BLaER1 (cell line): ENCODE measurements at regions not wholly inside any gene's neighbourhood (a gene's known extent, or its start where the extent isn't known, plus 50 kb on each side); places are given as distances from the start of the nearest gene placed in this dataset.

ENCODE experiments used
- H3K27ac ChIP-seq: shearing (Covaris generic); formaldehyde crosslinking; 2 replicates; pipeline ENCODE4 v1.8.1; 2022
- H3K27me3 ChIP-seq: shearing (Covaris generic); formaldehyde crosslinking; 2 replicates; pipeline ENCODE4 v1.8.1; 2022
- H3K36me3 ChIP-seq: shearing (Covaris generic); formaldehyde crosslinking; 2 replicates; pipeline ENCODE4 v1.8.1; 2022
- H3K4me1 ChIP-seq: shearing (Covaris generic); formaldehyde crosslinking; 2 replicates; pipeline ENCODE4 v1.8.1; 2022
- H3K4me2 ChIP-seq: shearing (Covaris generic); formaldehyde crosslinking; 2 replicates; pipeline ENCODE4 v1.8.1; 2022
- H3K4me3 ChIP-seq: shearing (Covaris generic); formaldehyde crosslinking; 2 replicates; pipeline ENCODE4 v1.8.1; 2022
- H3K9ac ChIP-seq: shearing (Covaris generic); formaldehyde crosslinking; 2 replicates; pipeline ENCODE4 v1.8.1; 2022
- H3K9me3 ChIP-seq: shearing (Covaris generic); formaldehyde crosslinking; 2 replicates; pipeline ENCODE4 v1.8.1; 2022
- H4K20me1 ChIP-seq: shearing (Covaris generic); formaldehyde crosslinking; 2 replicates; pipeline ENCODE4 v1.8.1; 2022
- Cebpa-rat ChIP-seq: shearing (Covaris generic); IDR thresholded peaks from 2 replicates; pipeline ENCODE4 v1.8.1; 2022

- no peaks in the 10 kb centered on the region for H3K27me3 ChIP-seq
- no peak overlapping the region for H3K4me2 ChIP-seq
- H4K20me1 ChIP-seq: no peaks in the 10 kb centered on the region
- no peak overlapping the region for H3K4me3 ChIP-seq
- no peaks in the 10 kb centered on the region for H3K36me3 ChIP-seq
- H3K27ac ChIP-seq: no peak overlapping the region
- H3K4me1 ChIP-seq: no peaks in the 10 kb centered on the region
- no peak for TF ChIP-seq Cebpa-rat
- H3K9me3 ChIP-seq: no peaks in the 10 kb centered on the region
- no peak overlapping the region for H3K9ac ChIP-seq
Observed at GRCh38 chr2:51846796-51847195, 814.9 kb upstream of the NRXN1 start.

GRCh38 chr2:51846018-51846417 is 814.1 kb upstream of the NRXN1 start:
- Histone ChIP-seq H3K4me1 (no peaks in the 10 kb centered on the region), H3K27ac (no peak overlapping the region), H3K27me3 (no peaks in the 10 kb centered on the region), H3K4me3 (no peak overlapping the region), H3K4me2 (no peak overlapping the region), H3K36me3 (no peaks in the 10 kb centered on the region), H3K9me3 (no peaks in the 10 kb centered on the region), H3K9ac (no peak overlapping the region), H4K20me1 (no peaks in the 10 kb centered on the region)
- TF ChIP-seq Cebpa-rat: no peak

- Histone ChIP-seq H3K9ac (no peak overlapping the region), H3K4me2 (no peak overlapping the region), H3K27ac (no peak overlapping the region), H4K20me1 (no peaks in the 10 kb centered on the region), H3K4me3 (no peak overlapping the region), H3K4me1 (no peaks in the 10 kb centered on the region), H3K36me3 (no peaks in the 10 kb centered on the region), H3K9me3 (no peaks in the 10 kb centered on the region), H3K27me3 (no peaks in the 10 kb centered on the region)
- TF ChIP-seq Cebpa-rat: no peak
Observed at GRCh38 chr2:51844596-51844995, 812.7 kb upstream of the NRXN1 start.

- H3K9me3 ChIP-seq: no peaks in the 10 kb centered on the region
- no peak overlapping the region for H3K9ac ChIP-seq
- no peaks in the 10 kb centered on the region for H3K4me1 ChIP-seq
- no peak overlapping the region for H3K4me2 ChIP-seq
- no peak for TF ChIP-seq Cebpa-rat
- no peak overlapping the region for H3K27ac ChIP-seq
- no peaks in the 10 kb centered on the region for H3K36me3 ChIP-seq
- no peaks in the 10 kb centered on the region for H4K20me1 ChIP-seq
- H3K27me3 ChIP-seq: no peaks in the 10 kb centered on the region
- H3K4me3 ChIP-seq: no peak overlapping the region
Observed at GRCh38 chr2:51829477-51829876, 797.5 kb upstream of the NRXN1 start.

GRCh38 chr2:51825823-51826222 is 793.9 kb upstream of the NRXN1 start:
- Histone ChIP-seq H3K27ac (no peak overlapping the region), H3K9ac (no peak overlapping the region), H3K4me3 (no peak overlapping the region), H3K4me2 (no peak overlapping the region), H3K9me3 (no peaks in the 10 kb centered on the region), H4K20me1 (no peaks in the 10 kb centered on the region), H3K4me1 (no peaks in the 10 kb centered on the region), H3K36me3 (no peaks in the 10 kb centered on the region), H3K27me3 (no peaks in the 10 kb centered on the region)
- TF ChIP-seq Cebpa-rat: no peak

- TF ChIP-seq Cebpa-rat: no peak
- Histone ChIP-seq H3K27me3 (no peaks in the 10 kb centered on the region), H3K9me3 (no peaks in the 10 kb centered on the region), H3K36me3 (no peaks in the 10 kb centered on the region), H4K20me1 (no peaks in the 10 kb centered on the region), H3K4me1 (no peaks in the 10 kb centered on the region), H3K27ac (no peak overlapping the region), H3K4me3 (no peak overlapping the region), H3K9ac (no peak overlapping the region), H3K4me2 (no peak overlapping the region)
Observed at GRCh38 chr2:51813247-51813646, 781.3 kb upstream of the NRXN1 start.

- H3K27ac ChIP-seq: no peak overlapping the region
- no peak for TF ChIP-seq Cebpa-rat
- no peaks in the 10 kb centered on the region for H3K9me3 ChIP-seq
Observed at GRCh38 chr2:51812138-51812866, 780.4 kb upstream of the NRXN1 start.

GRCh38 chr2:51810197-51810596 is 778.3 kb upstream of the NRXN1 start:
- no peak for TF ChIP-seq Cebpa-rat
- no peaks in the 10 kb centered on the region for H3K4me1 ChIP-seq
- no peak overlapping the region for H3K4me2 ChIP-seq
- no peaks in the 10 kb centered on the region for H4K20me1 ChIP-seq
- H3K27me3 ChIP-seq: no peaks in the 10 kb centered on the region
- no peaks in the 10 kb centered on the region for H3K9me3 ChIP-seq
- no peak overlapping the region for H3K9ac ChIP-seq
- H3K4me3 ChIP-seq: no peak overlapping the region
- no peak overlapping the region for H3K27ac ChIP-seq
- no peaks in the 10 kb centered on the region for H3K36me3 ChIP-seq

More at GRCh38 chr2:51812138-51812866, 780.4 kb upstream of the NRXN1 start:
- no peaks in the 10 kb centered on the region for H3K36me3 ChIP-seq
- no peaks in the 10 kb centered on the region for H4K20me1 ChIP-seq
- H3K4me1 ChIP-seq: no peaks in the 10 kb centered on the region
- no peak overlapping the region for H3K4me3 ChIP-seq
- H3K9ac ChIP-seq: no peak overlapping the region
- no peak overlapping the region for H3K4me2 ChIP-seq
- H3K27me3 ChIP-seq: no peaks in the 10 kb centered on the region

- H4K20me1 ChIP-seq: no peaks in the 10 kb centered on the region
Observed at GRCh38 chr2:51807229-51807628, 775.3 kb upstream of the NRXN1 start.

GRCh38 chr2:51795248-51795888 is 763.4 kb upstream of the NRXN1 start:
- Histone ChIP-seq H3K4me1 (no peaks in the 10 kb centered on the region), H3K9ac (no peak overlapping the region), H4K20me1 (no peaks in the 10 kb centered on the region), H3K4me3 (no peak overlapping the region), H3K27ac (no peak overlapping the region), H3K4me2 (no peak overlapping the region), H3K9me3 (no peaks in the 10 kb centered on the region), H3K36me3 (no peaks in the 10 kb centered on the region), H3K27me3 (no peaks in the 10 kb centered on the region)
- no peak for TF ChIP-seq Cebpa-rat

More at GRCh38 chr2:51807229-51807628, 775.3 kb upstream of the NRXN1 start:
- Histone ChIP-seq H3K4me1 (no peaks in the 10 kb centered on the region), H3K9ac (no peak overlapping the region), H3K4me2 (no peak overlapping the region), H3K9me3 (no peaks in the 10 kb centered on the region), H3K4me3 (no peak overlapping the region), H3K27me3 (no peaks in the 10 kb centered on the region), H3K36me3 (no peaks in the 10 kb centered on the region), H3K27ac (no peak overlapping the region)
- no peak for TF ChIP-seq Cebpa-rat

- Histone ChIP-seq H4K20me1 (no peaks in the 10 kb centered on the region), H3K4me1 (no peaks in the 10 kb centered on the region), H3K4me3 (no peak overlapping the region), H3K27me3 (no peaks in the 10 kb centered on the region), H3K36me3 (no peaks in the 10 kb centered on the region), H3K9ac (no peak overlapping the region), H3K27ac (no peak overlapping the region), H3K4me2 (no peak overlapping the region), H3K9me3 (no peaks in the 10 kb centered on the region)
- TF ChIP-seq Cebpa-rat: no peak
Observed at GRCh38 chr2:51791496-51791895, 759.6 kb upstream of the NRXN1 start.
